GM20000 (cell line): ENCODE measurements at regions not wholly inside any gene's neighbourhood (a gene's known extent, or its start where the extent isn't known, plus 50 kb on each side); places are given as distances from the start of the nearest gene placed in this dataset.
"Not testable (repeated sequence)": the region's sequence is repeated elsewhere in the genome, so short reads cannot be mapped to it uniquely, and the experiment has no call there.

ENCODE experiments used
- DNase-seq: peaks from one replicate; pipeline ENCODE4 v3.0.0; 2012; ENCODE audit warnings: low spot score
- TF ChIP-seq, protein P1 (sequence below): IDR thresholded peaks from 2 replicates; pipeline ENCODE4 v1.5.1; 2012; ENCODE audit warnings: mild to moderate bottlenecking, control low read depth; ENCODE audit errors: extremely low read depth, missing control alignments

DNA sequence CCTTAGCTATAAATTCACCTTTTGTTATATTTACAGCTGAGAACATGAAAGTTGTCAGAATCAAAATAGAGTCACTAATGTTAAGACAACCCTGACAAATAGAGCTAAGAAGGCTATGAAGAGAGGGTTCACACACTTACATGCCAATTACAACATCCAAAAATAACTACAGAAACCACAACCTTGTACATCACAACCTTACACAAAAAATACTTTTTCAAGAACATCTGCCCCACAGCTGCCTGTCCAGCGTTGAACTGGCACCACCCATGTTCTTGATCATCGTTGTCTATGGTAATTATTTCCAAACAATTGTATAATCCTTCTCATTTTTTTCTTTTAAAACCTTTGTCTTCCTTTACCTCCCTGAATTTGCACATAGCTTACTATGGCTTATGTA, 231.2 kb upstream of the FKBP1C start:
- TF ChIP-seq, protein P1, sequence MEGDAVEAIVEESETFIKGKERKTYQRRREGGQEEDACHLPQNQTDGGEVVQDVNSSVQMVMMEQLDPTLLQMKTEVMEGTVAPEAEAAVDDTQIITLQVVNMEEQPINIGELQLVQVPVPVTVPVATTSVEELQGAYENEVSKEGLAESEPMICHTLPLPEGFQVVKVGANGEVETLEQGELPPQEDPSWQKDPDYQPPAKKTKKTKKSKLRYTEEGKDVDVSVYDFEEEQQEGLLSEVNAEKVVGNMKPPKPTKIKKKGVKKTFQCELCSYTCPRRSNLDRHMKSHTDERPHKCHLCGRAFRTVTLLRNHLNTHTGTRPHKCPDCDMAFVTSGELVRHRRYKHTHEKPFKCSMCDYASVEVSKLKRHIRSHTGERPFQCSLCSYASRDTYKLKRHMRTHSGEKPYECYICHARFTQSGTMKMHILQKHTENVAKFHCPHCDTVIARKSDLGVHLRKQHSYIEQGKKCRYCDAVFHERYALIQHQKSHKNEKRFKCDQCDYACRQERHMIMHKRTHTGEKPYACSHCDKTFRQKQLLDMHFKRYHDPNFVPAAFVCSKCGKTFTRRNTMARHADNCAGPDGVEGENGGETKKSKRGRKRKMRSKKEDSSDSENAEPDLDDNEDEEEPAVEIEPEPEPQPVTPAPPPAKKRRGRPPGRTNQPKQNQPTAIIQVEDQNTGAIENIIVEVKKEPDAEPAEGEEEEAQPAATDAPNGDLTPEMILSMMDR: no peak
- no peak for DNase-seq

DNA sequence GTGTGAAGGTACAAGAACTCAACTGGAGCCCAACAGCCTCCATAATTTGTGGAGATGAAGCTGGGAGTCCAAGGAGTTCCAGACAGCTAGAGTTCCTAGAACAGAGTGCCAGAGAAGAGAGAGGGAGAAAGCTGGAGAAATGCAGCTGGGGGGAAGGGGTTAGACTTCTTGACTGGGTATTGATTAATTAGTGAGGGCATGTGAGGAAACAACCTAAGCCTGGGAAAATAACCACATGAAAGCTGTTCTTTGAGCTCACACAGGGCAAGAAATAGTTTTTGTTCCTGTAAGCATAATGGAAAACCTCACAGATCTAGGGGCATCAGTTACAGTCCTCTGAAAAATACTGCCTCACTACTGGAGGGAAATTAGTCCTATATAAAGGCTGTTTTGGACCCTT, 230.5 kb upstream of the FKBP1C start:
- no peak for DNase-seq

DNA sequence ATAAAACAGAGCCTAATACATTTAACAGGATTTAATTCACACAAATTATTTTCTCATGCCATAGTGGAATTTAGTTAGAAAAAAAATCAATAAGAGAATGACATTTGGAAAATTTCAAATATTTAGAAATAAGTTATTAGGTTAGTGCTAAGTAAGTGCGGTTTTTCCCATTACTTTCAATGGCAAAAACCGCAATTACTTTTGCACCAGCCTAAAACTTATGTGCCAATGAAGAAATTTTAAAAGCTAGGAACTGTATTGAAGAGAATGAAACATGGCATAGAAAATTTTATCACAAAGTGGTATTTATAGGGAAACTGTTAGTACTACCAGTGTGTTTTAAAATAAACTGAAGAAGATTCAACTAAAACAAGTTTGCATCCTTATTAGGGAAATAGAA, 228.3 kb upstream of the FKBP1C start:
- no peak for DNase-seq
- TF ChIP-seq, protein P1: no peak

More for the DNA sequence above, 230.5 kb upstream of the FKBP1C start:
- TF ChIP-seq, protein P1: no peak

DNA sequence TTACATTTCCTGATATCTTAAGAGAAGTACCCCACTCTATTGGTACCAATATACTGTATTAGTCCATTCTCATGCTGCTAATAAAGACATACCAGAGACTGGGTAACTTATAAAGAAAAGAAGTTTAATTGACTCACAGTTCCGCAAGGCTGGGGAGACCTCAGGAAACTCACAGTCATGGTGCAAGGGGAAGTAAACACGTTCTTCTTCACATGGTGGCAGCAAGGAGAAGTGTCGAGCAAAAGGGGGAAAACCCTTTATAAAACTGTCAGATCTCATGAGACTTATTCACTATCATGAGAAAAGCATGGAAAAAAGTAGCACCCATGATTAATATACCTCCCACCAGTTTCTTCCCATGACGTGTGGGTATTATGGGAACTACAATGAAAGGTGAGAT, 219.6 kb upstream of the FKBP1C start:
- DNase-seq: not testable (repeated sequence)

DNA sequence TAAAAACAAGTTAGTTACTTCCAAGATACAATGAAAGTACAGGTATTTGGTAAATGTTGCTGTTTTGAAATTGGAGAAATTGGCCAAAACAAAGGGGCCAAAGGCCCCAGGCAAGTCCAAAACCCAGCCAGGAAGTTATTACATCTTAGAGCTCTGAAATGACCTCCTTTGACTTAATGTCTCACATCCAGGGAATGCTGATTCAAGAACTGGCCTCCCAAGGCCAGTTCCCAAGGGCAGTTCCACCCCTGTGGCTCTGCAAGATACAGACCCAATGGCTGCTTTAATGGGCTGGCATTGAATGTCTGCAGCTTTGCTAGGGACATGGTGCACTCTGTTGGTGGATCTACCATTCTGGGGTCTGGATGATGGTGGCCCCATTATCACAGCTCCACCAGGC, 217.3 kb upstream of the FKBP1C start:
- TF ChIP-seq, protein P1: no peak
- DNase-seq: no peak

DNA sequence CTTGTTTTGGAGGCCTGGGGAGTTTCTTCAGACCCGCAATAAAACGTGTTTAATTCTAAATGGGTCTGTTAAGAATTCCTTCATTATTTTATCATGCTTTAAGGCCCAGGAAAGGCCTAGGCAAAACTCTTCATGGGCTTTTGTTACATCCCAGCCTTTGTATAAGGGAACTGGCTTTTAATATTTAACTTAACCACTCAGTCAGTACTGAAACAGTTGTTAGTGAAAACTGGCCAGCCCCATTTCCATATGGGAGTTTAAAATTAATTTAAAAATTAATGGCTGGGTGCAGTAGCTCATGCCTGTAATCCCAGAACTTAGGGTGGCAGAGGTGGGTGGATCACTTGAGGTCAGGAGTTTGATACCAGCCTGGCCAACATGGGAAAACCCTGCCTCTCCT, 213.2 kb upstream of the FKBP1C start:
- no peak for DNase-seq
- TF ChIP-seq, protein P1: no peak

DNA sequence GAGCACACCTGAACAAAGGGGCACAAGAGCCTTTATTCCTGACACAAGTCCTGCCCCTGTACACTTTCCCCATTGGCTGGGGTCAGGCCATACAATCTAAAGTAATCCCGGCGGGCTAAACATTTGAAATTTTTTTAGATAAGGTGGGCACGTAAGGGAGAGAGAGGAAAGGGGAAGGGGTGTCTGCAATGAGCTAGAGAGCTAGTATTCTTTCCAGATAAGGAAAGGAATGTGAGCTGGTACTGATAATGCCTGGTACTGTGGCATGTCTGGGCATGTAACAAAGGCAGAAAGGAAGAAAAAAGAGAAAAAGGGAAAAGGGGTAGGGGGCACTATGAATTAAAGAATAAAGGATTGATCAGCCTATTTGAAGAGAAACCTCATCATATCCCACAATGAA, 212.0 kb upstream of the FKBP1C start:
- not testable (repeated sequence) for DNase-seq

DNA sequence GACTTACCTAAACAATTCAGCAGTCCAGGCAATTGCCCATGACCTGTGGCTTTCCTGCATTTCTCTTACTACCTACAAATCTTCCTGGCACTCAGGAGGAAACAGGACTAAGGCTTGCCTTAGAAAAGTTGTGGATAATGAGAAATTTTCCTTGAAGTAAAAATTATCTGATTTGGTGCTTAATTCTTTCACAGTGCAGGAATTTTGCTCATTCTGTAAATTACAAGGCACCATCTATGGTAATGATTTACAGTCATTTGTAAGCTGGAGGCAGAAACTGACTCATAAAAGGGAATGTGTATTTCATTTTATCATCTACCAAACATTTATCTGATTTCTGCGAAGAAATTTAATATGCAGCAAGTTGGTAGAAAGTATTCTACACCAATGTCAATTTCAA, 211.5 kb upstream of the FKBP1C start:
- TF ChIP-seq, protein P1: no peak
- DNase-seq: no peak

DNA sequence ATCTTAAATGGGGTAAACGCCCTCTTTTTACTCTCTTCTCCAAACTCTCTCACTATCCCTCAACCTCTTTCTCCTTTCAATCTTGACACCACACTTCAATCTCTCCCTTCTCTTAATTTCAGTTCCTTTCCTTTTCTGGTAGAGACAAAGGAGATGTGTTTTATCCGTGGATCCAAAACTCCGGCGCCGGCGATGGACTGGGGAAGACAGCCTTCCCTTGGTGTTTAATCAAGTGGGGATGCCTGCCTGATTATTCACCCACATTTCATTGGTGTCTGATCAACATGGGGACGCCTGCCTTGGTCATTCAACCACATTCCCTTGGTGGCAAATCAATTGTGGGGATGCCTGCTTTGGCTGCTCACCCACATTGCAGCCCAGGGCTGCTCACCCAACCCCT, 205.3 kb upstream of the FKBP1C start:
- DNase-seq: not testable (repeated sequence)

DNA sequence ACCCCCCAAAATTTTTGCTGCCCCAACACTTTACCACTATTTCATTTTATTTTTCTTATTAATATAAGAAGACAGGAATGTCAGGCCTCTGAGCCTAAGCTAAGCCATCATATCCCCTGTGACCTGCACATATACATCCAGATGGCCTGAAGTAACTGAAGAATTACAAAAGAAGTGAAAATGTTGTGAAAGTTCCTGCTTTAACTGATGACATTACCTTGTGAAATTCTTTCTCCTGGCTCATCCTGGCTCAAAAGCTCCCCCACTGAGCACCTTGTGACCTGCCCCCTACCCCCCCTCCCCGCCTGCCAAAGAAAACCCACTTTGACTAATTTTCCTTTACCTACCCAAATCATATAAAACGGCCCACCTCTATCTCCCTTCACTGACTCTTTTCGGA, 200.3 kb upstream of the FKBP1C start:
- not testable (repeated sequence) for DNase-seq
